GM23248 (cell line): ENCODE measurements at regions not wholly inside any gene's neighbourhood (a gene's known extent, or its start where the extent isn't known, plus 50 kb on each side); places are given as distances from the start of the nearest gene placed in this dataset.

ENCODE experiments used
- DNase-seq: peaks from one replicate; pipeline ENCODE4 v3.0.0-alpha.2; 2015
- H2AFZ ChIP-seq: fragments of 200-600 bp; sonication (generic); 2 replicates; pipeline ENCODE4 v1.6.1; 2016; ENCODE audit warnings: antibody characterized with exemption
- H3F3A ChIP-seq: fragments of 200-600 bp; sonication (generic); 2 replicates; pipeline ENCODE4 v1.6.1; 2016; ENCODE audit warnings: mild to moderate bottlenecking, antibody characterized with exemption, mixed run types; ENCODE audit not compliant: insufficient read depth
- H3K27ac ChIP-seq: fragments of 200-600 bp; sonication (generic); 2 replicates; pipeline ENCODE4 v1.5.1; 2016; ENCODE audit warnings: mild to moderate bottlenecking
- H3K27me3 ChIP-seq: fragments of 200-600 bp; sonication (generic); replicated peaks from 2 replicates; pipeline ENCODE4 v1.6.1; 2016; ENCODE audit warnings: mild to moderate bottlenecking; ENCODE audit not compliant: insufficient read depth
- H3K36me3 ChIP-seq: fragments of 200-600 bp; sonication (generic); 2 replicates; pipeline ENCODE4 v1.6.1; 2016; ENCODE audit warnings: low read depth, mild to moderate bottlenecking
- H3K4me1 ChIP-seq: fragments of 200-600 bp; sonication (generic); 2 replicates; pipeline ENCODE4 v1.6.1; 2016; ENCODE audit warnings: mild to moderate bottlenecking; ENCODE audit not compliant: insufficient read depth
- H3K4me2 ChIP-seq: fragments of 200-600 bp; sonication (generic); one replicate; pipeline ENCODE4 v1.6.1; 2016; ENCODE audit warnings: mild to moderate bottlenecking; ENCODE audit not compliant: unreplicated experiment
- H3K4me3 ChIP-seq: fragments of 200-600 bp; sonication (generic); 2 replicates; pipeline ENCODE4 v1.5.1; 2016; ENCODE audit warnings: mild to moderate bottlenecking
- H3K79me2 ChIP-seq: fragments of 200-600 bp; sonication (generic); 2 replicates; pipeline ENCODE4 v1.6.1; 2016; ENCODE audit warnings: mild to moderate bottlenecking; ENCODE audit not compliant: insufficient read depth
- H3K9ac ChIP-seq: fragments of 200-600 bp; sonication (generic); 2 replicates; pipeline ENCODE4 v1.6.1; 2016; ENCODE audit warnings: mild to moderate bottlenecking
- H3K9me2 ChIP-seq: fragments of 200-600 bp; sonication (generic); 2 replicates; pipeline ENCODE4 v1.6.1; 2016; ENCODE audit warnings: mixed run types, mild to moderate bottlenecking, moderate library complexity; ENCODE audit not compliant: insufficient read depth
- H3K9me3 ChIP-seq: fragments of 200-600 bp; sonication (generic); one replicate; pipeline ENCODE4 v1.6.1; 2017; ENCODE audit warnings: low read depth
- H4K20me1 ChIP-seq: fragments of 200-600 bp; sonication (generic); 2 replicates; pipeline ENCODE4 v1.6.0; 2016; ENCODE audit not compliant: insufficient read depth
- EZH2 ChIP-seq: fragments of 200-600 bp; sonication (generic); IDR thresholded peaks from 2 replicates; pipeline ENCODE4 v1.6.1; 2018; ENCODE audit warnings: antibody characterized with exemption, mild to moderate bottlenecking; ENCODE audit not compliant: insufficient read depth, poor library complexity, severe bottlenecking
- EZH2phosphoT487 ChIP-seq: fragments of 200-600 bp; sonication (generic); IDR thresholded peaks from 2 replicates; pipeline ENCODE4 v1.6.1; 2018; ENCODE audit warnings: antibody characterized with exemption, moderate library complexity, mild to moderate bottlenecking, low read depth; ENCODE audit not compliant: insufficient read depth
- WGBS, 2 experiments: methylation state at CpG; one replicate each; pipeline ENCODE4 v1.1.6; 2015 to 2017; ENCODE audit warnings: low lambda C conversion rate in 2 of 2, low coverage in 1 of 2; ENCODE audit errors: missing lambda C conversion rate in 2 of 2; 5-methylcytosine and 5-hydroxymethylcytosine counted together
- in situ Hi-C: fragments of 300-500 bp; cut with MboI; formaldehyde crosslinking; loops from 2 replicates; pipeline ENCODE4 v1.15.0; 2020

DNA sequence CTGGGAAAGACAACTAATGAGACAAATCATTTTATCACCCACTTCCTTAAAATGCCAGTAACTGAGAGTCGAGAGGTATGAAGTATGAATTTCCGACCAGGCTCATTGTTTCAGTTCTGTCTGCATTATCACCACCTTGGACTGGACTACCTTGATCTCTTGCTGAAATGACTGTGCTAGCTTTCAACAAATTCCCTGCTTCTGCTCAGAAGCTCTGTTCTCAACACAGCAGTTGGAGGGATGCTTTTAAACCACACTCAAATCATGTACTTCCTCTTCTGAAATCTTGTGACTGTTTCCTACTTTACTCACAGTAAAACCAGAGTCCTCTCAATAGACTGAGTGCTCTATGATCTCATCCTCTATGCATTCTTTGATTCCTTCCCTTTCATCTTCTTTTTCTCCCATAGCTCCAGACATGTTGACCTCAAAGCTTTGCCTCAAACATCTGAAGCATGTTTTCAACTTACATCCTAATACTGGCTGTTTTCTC is 195.8 kb downstream of the KCNJ2 start:
- no peak overlapping the region for H3K4me2 ChIP-seq
- TF ChIP-seq EZH2 (no peak), EZH2phosphoT487 (no peak)
- H3K9me3 ChIP-seq = no peaks in the 10 kb centered on the region
- 0 out of 2 replicates have a peak overlapping the region, but pooled peaks have one; percentile 14 for H3K4me3 ChIP-seq
- H3K27me3 ChIP-seq = no peaks in the 10 kb centered on the region
- peak overlapping the region; percentile 13; the same call in 1 of the 2 replicates for H3K27ac ChIP-seq
- H3F3A ChIP-seq = 0 out of 2 replicates have a peak, but pooled peaks cover 13% of the 10 kb centered on the region
- H2AFZ ChIP-seq = peak overlapping the region; percentile 74
- DNase-seq = peak; percentile 57
- no peaks in the 10 kb centered on the region for H4K20me1 ChIP-seq
- no peak overlapping the region for H3K9ac ChIP-seq
- H3K36me3 ChIP-seq = no peaks in the 10 kb centered on the region
- WGBS, 2 experiments = 17 to 23% methylated on average over 2 of the region's 2 CpGs
- no peaks in the 10 kb centered on the region for H3K9me2 ChIP-seq
- H3K79me2 ChIP-seq = no peaks in the 10 kb centered on the region
- H3K4me1 ChIP-seq = peaks cover 10% of the 10 kb centered on the region; the same call in 1 of the 2 replicates
- in situ Hi-C loops = no loop called here

DNA sequence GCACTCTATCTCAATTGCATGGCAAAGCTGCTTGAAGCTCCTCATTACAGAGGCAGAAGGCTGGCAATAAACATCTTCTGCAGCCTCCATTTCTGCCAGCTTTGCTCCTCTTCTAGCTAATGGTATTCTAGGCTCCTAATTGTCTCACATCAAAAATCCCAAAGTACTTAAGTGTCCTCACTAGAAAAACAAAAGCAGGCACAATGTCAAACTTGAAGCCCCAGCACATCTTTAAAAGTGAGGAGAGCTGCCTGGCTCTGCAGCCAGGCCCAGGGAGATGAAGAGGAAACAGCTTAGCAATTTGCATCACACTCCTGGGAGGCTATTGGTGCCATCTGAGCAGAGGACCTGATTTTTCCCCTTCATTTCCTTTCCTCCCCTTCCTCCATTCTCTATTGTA is 197.1 kb downstream of the KCNJ2 start:
- no peak overlapping the region for H3K9ac ChIP-seq
- H3K27ac ChIP-seq = no peak overlapping the region
- no peaks in the 10 kb centered on the region for H3K9me3 ChIP-seq
- no peak overlapping the region for H2AFZ ChIP-seq
- no peaks in the 10 kb centered on the region for H3K27me3 ChIP-seq
- H3K36me3 ChIP-seq = no peaks in the 10 kb centered on the region
- H3K4me1 ChIP-seq = peaks cover 10% of the 10 kb centered on the region; the same call in 1 of the 2 replicates
- DNase-seq = no peak
- H3F3A ChIP-seq = 0 out of 2 replicates have a peak, but pooled peaks cover 13% of the 10 kb centered on the region
- no peaks in the 10 kb centered on the region for H3K9me2 ChIP-seq
- in situ Hi-C loops = no loop called here
- no peak overlapping the region for H3K4me2 ChIP-seq
- no peaks in the 10 kb centered on the region for H4K20me1 ChIP-seq
- no peak overlapping the region for H3K4me3 ChIP-seq
- TF ChIP-seq EZH2phosphoT487 (no peak), EZH2 (no peak)
- H3K79me2 ChIP-seq = no peaks in the 10 kb centered on the region

GRCh38 chr17:70368011-70368410 is 198.7 kb downstream of the KCNJ2 start:
- H3K79me2 ChIP-seq = no peaks in the 10 kb centered on the region
- H3F3A ChIP-seq = 0 out of 2 replicates have a peak, but pooled peaks cover 13% of the 10 kb centered on the region
- in situ Hi-C loops = no loop called here
- no peaks in the 10 kb centered on the region for H3K9me3 ChIP-seq
- H3K36me3 ChIP-seq = no peaks in the 10 kb centered on the region
- H3K27ac ChIP-seq = no peak overlapping the region
- no peak overlapping the region for H3K4me3 ChIP-seq
- TF ChIP-seq EZH2phosphoT487 = no peak
- no peak for TF ChIP-seq EZH2
- H2AFZ ChIP-seq = no peak overlapping the region
- no peaks in the 10 kb centered on the region for H3K27me3 ChIP-seq
- no peaks in the 10 kb centered on the region for H3K9me2 ChIP-seq
- peak; percentile 41 for DNase-seq
- no peak overlapping the region for H3K4me2 ChIP-seq
- no peaks in the 10 kb centered on the region for H4K20me1 ChIP-seq
- no peak overlapping the region for H3K9ac ChIP-seq
- H3K4me1 ChIP-seq = peaks cover 10% of the 10 kb centered on the region; the same call in 1 of the 2 replicates

GRCh38 chr17:70369391-70369790 is 200.1 kb downstream of the KCNJ2 start:
- Histone ChIP-seq H3K27me3 (no peaks in the 10 kb centered on the region), H2AFZ (no peak overlapping the region), H3K9me3 (no peaks in the 10 kb centered on the region), H3K36me3 (no peaks in the 10 kb centered on the region), H3K4me3 (no peak overlapping the region), H3K9ac (no peak overlapping the region), H4K20me1 (no peaks in the 10 kb centered on the region), H3K4me2 (no peak overlapping the region), H3F3A (0 out of 2 replicates have a peak, but pooled peaks cover 13% of the 10 kb centered on the region), H3K4me1 (peaks cover 10% of the 10 kb centered on the region; the same call in 1 of the 2 replicates), H3K27ac (no peak overlapping the region), H3K79me2 (no peaks in the 10 kb centered on the region), H3K9me2 (no peaks in the 10 kb centered on the region)
- 76 to 78% methylated on average over 2 of the region's 2 CpGs for WGBS, 2 experiments
- no peak for DNase-seq
- TF ChIP-seq EZH2phosphoT487 (no peak), EZH2 (no peak)
- in situ Hi-C loops = no loop called here

- H3F3A ChIP-seq = no peaks in the 10 kb centered on the region
- no peaks in the 10 kb centered on the region for H3K9me2 ChIP-seq
- no peaks in the 10 kb centered on the region for H3K9me3 ChIP-seq
- H3K4me3 ChIP-seq = no peak overlapping the region
- WGBS, 2 experiments = 35 to 38% methylated on average over 4 of the region's 4 CpGs
- DNase-seq = no peak
- in situ Hi-C loops = no loop called here
- TF ChIP-seq EZH2phosphoT487 = no peak
- no peak for TF ChIP-seq EZH2
- H2AFZ ChIP-seq = no peak overlapping the region
- no peaks in the 10 kb centered on the region for H3K27me3 ChIP-seq
- no peak overlapping the region for H3K9ac ChIP-seq
- no peak overlapping the region for H3K27ac ChIP-seq
- no peaks in the 10 kb centered on the region for H3K36me3 ChIP-seq
- no peak overlapping the region for H3K4me2 ChIP-seq
- no peaks in the 10 kb centered on the region for H3K4me1 ChIP-seq
- no peaks in the 10 kb centered on the region for H3K79me2 ChIP-seq
- H4K20me1 ChIP-seq = no peaks in the 10 kb centered on the region
Observed at GRCh38 chr17:70370816-70371215, 201.5 kb downstream of the KCNJ2 start.
